Endothelial cell of umbilical vein (primary cell): ENCODE measurements at regions not wholly inside any gene's neighbourhood (a gene's known extent, or its start where the extent isn't known, plus 50 kb on each side); places are given as distances from the start of the nearest gene placed in this dataset.

Source experiments
- GATA2 ChIP-seq: IDR thresholded peaks from 2 replicates; pipeline ENCODE4 v1.7.0; 2011; ENCODE audit warnings: low read depth, mild to moderate bottlenecking, moderate library complexity, mixed read lengths, low read length; ENCODE audit not compliant: insufficient read length, insufficient read depth
- POLR2A ChIP-seq: IDR thresholded peaks from 2 replicates; pipeline ENCODE4 v1.6.1; 2012; ENCODE audit warnings: low read depth, mild to moderate bottlenecking, control low read depth, low read length
- TF ChIP-seq, protein P1 (sequence below), 2 donors: IDR thresholded peaks; 1 replicate in 1 of 2; 2 replicates in 1 of 2; pipeline ENCODE4 v1.5.1; 2011; ENCODE audit warnings: low read length in 2 of 2, mild to moderate bottlenecking in 2 of 2, moderate library complexity in 2 of 2, control low read depth in 1 of 2, inconsistent platforms in 1 of 2, low read depth in 1 of 2; ENCODE audit not compliant: insufficient read depth in 1 of 2; ENCODE audit errors: extremely low read depth in 1 of 2

- TF ChIP-seq, protein P1, sequence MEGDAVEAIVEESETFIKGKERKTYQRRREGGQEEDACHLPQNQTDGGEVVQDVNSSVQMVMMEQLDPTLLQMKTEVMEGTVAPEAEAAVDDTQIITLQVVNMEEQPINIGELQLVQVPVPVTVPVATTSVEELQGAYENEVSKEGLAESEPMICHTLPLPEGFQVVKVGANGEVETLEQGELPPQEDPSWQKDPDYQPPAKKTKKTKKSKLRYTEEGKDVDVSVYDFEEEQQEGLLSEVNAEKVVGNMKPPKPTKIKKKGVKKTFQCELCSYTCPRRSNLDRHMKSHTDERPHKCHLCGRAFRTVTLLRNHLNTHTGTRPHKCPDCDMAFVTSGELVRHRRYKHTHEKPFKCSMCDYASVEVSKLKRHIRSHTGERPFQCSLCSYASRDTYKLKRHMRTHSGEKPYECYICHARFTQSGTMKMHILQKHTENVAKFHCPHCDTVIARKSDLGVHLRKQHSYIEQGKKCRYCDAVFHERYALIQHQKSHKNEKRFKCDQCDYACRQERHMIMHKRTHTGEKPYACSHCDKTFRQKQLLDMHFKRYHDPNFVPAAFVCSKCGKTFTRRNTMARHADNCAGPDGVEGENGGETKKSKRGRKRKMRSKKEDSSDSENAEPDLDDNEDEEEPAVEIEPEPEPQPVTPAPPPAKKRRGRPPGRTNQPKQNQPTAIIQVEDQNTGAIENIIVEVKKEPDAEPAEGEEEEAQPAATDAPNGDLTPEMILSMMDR (IDR thresholded peaks at IDR 0.05; ENCODE audit: extremely low read depth in 1 of 2, insufficient read depth in 1 of 2, low read depth in 1 of 2, low read length in 2 of 2): no peak
- no peak for TF ChIP-seq GATA2
- no peak for TF ChIP-seq POLR2A
These were observed 67.1 kb downstream of the LSMEM1 start for GRCh38 chr7:112547916-112548315.
